CD4-positive, alpha-beta T cell treated with Interleukin-2 at 100 ng/mL for 4 hours (primary cell): ENCODE measurements at regions not wholly inside any gene's neighbourhood (a gene's known extent, or its start where the extent isn't known, plus 50 kb on each side); places are given as distances from the start of the nearest gene placed in this dataset.
A peak's percentile ranks its signal among the peaks of the same experiment; 100 is the strongest.
"Not testable (repeated sequence)": the region's sequence is repeated elsewhere in the genome, so short reads cannot be mapped to it uniquely, and the experiment has no call there.

Experiments used
- DNase-seq: peaks from one replicate; pipeline ENCODE4 v3.0.0-alpha.2; 2020; ENCODE audit warnings: low spot score

DNA sequence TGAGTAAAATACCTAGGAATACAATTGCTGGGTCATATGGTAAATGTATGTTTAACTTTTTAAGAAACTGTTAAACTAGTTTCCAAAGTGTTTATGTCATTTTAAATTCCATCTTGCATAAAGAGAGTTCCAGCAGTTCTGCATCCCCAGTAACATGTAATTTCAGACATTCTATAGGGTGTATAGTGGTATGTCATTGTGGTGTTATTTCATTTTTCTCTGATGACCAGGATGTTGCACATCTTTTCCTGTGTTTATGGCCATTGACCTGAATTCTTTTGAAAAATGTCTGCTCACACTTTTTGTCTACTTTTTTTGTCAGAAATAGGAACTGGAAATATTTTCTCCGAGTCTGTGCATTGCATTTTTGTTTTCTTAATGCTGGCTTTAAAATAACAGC is 128.9 kb downstream of the TMEM200A start:
- no peak for DNase-seq

DNA sequence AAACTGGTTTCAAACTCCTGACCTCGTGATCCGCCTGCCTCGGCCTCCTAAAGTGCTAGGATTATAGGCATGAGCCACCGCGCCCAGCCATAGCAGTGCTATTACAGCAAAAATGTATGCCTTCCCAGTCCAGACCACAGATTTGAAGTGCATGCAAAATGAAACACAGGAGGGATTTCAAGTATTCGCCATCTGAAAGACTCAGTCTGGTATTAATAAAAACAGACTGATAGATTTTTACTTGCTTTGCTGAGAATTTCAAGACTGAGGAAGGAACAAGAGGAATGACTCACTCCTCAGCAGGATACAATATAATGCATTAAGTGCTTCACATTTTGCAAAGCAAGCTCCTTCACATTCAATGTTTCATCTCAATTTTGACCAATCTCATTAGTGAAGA is 134.9 kb downstream of the TMEM200A start:
- no peak for DNase-seq

GRCh38 chr6:130503146-130503545 is 137.3 kb downstream of the TMEM200A start:
- no peak for DNase-seq

DNA sequence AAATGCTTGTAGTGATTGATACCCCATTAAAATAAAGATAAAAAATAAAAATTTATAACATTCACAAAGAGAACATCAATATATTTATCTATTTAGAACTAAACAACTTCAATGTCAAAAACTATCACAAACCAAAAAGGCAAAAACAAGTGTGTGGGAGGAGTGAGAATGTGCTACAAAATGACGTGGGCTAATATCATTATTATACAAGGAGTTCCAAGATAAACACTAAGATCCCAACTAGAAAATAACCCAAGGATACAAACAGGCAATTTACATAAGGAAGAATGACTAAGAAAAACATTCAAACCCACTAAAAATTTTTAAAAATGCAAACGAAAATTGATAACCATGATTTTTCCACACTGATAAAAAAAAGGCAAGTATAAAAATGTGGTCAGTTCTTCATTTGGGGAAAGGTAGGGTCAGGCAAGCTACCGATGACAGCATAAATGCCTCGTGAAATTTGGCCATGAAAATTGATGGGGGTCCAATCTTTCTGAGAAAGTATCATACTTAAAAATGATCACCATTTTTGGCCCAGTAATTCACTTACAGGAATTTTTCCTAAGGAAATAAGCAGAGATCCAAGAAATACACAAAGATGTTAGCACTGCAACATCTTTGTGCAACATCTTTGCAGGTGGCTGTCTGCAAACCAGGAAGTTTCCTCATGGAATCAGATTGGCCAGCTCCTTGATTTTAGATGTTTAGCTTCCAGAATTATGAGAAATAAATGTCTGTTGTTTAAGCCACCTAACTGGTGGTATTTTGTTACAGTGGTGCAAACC is 140.2 kb downstream of the TMEM200A start:
- no peak for DNase-seq

GRCh38 chr6:130507005-130507665 is 141.3 kb downstream of the TMEM200A start:
- not testable (repeated sequence) for DNase-seq

DNA sequence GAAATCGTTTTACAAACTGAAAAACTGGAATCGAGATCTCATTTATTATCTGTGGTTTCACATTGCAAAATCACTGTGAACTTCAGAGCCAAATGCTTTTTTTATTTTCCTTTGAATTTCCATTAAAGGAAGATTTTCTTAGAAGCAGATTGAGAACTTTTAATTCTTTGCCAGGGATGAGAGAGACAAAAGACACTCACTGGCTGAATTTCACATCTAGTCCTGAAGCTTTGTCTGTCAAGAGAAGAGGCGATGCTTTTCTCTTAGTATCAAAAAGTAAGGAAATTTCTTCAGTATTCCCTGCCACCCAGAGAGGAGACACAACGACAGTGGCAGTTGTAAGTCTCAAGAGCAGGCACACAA is 141.8 kb downstream of the TMEM200A start:
- DNase-seq = no peak

DNA sequence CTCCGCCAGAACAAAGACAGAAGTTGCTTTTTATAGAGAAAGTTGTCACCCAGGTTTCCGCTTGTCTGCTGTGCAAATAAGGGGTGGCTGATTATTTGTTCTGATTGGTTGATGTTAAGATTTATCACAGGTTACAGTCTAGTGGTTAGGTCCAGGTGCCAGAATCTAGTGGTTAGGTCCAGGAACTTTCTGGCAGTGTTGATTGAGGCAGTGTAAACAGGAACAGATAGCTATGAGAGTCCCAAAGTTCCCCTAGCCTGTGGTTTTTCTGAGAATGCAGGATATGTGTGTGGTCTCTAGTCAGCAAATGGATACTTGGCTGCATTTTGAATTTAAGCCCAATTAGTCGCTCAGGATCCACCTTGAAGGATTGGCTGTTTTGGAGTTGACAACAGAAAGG is 148.0 kb downstream of the TMEM200A start:
- DNase-seq = peak; percentile 93

GRCh38 chr6:130514712-130515111 is 148.9 kb downstream of the TMEM200A start:
- DNase-seq = no peak

- DNase-seq = no peak
Measured at GRCh38 chr6:130515306-130515705, 149.5 kb downstream of the TMEM200A start.

DNA sequence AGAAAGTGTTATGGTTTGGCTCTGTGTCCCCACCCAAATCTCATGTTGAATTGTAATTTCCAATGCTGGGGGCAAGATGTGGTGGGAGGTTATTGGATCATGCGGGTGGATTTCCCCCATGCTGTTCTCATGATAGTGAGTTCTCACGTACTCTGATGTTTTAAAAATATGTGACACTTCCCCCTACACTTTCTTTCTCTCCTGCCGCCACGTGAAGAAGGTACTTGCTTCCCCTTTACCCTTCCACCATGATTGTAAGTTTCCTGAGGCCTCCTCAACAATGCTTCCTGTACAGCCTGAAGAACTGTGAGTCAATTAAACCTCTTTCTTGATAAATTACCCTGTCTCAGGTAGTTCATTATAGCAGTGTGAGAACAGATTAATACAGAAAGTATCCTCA is 150.8 kb downstream of the TMEM200A start:
- no peak for DNase-seq

DNA sequence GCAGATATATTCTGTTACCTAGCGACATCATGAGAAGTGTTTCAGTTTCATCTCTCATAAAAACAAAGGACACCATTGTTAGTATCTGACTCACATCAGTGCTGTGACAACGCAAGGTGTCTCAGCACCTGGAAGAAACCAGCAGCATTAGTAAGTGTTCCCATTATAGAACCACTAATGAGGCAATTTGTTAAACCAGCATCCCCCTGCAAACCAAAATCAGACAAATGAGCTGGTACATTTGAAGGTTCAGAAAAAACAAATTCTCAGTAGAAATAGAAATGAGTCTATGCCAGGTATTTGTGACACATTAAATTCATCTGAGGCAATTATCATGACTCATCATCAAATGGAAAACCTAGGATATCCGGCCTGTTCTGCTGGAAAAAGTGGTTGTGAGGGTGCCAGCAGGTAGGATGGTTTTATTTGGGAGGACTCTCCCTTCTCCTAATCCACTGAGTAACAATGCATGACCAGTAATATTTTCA is 151.7 kb downstream of the TMEM200A start:
- DNase-seq = peak; percentile 83

- no peak for DNase-seq
Measured at GRCh38 chr6:130518588-130518987, 152.8 kb downstream of the TMEM200A start.

- DNase-seq = no peak
Measured at GRCh38 chr6:130520221-130520620, 154.4 kb downstream of the TMEM200A start.

DNA sequence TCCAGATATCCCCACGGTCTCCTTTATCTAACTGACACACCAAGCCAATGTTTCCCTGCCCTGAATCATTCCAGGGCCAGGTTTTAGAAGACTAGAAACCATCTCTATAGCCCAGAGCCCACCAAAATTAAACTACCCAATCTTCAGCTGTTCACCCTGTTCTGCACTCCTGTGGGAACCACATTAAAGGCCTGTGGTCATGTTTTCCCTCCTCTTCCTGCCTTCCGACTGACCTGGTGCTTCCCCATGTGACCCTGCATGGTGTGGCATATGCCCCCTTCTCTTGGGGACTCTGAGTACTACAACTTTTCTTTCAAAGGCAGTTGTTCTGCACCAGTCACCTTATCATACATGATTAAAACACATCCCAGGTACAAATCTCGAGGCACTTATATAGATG is 155.0 kb downstream of the TMEM200A start:
- no peak for DNase-seq

DNA sequence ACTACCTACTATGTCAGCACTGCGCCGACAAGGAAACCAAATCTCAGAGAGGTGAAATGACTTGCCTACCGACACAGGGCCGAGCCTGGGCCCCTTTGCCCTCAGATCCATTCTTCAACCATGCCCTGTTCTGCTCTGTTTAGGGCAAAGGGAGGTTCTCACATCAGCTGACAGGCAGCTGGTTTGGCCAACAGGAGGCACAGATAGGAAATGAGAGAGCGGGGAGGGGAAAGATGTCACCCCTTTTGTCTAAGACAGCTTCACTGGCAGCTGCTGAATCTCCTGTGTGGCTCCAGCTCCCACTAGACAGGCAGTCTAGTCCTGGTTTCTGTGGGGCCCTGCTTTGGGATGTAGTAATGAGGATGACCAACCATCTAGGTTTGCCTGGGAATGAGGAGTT is 158.7 kb downstream of the TMEM200A start:
- DNase-seq = no peak

DNA sequence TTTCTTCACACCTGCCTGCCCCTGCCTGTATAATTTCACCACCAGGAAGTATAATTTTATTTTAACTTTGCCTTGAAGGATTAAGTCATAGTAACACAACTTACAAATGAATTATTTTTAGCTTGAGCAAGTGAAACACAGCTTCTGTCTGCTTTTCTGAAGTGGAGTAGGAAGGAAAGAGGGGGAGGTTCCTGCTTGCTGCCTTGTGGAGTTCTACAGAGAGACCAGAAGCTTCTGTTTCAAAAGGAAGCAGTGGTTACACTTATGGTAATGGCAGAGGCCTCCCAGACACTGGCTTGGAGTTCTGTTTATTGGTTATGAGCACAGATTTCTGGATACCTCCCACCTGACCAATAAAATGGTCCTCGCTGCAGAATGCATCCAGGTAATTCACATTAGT is 159.6 kb downstream of the TMEM200A start:
- DNase-seq = no peak

DNA sequence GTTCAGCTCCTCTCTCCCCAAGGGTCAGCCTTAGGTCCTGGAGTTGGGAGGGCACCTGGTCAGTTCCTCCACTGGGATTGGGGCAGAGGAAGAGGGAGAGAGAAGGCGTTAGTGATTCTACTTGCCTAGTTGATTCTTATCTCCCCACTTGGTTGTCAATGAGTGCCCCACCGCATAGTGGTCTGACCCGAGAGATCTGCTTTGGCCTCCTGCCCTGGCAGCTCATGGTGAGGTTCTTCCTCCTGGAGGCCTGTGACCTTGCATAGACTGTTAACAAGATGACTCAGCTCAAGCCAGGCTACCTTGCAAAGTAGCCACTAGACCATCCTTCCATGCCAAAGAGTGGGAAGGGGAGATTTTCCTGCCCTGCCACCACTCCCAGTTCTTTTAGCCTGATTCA is 160.6 kb downstream of the TMEM200A start:
- no peak for DNase-seq

GRCh38 chr6:130527173-130527572 is 161.4 kb downstream of the TMEM200A start:
- DNase-seq = no peak

DNA sequence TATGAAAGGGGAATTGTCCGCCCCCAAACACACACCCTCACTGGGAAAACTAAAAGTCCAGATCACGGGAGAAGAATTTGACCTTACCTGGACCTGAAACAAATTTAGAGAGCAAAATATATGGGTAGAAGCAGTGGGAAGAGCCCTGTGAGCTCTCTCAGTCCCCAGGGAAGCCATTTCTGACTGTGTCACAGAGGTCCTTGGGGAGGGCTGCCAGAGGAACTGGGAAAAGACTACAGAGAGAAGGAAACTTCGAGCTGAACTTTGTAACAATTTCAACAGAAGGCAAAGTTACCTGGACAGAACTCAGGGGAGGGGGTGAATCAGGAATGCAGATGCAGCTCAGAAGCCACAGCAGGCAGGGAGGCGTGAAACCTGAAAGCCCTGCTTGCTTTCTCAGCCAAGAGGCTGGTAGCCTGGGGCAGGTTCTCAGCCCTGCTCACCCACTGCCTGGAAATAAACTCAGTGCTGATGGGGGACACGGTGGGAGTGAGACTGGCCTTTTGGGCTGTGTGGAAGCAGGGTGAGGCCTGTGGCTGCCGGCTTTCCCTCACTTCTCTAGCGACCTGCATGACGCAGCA is 163.8 kb downstream of the TMEM200A start:
- no peak for DNase-seq

DNA sequence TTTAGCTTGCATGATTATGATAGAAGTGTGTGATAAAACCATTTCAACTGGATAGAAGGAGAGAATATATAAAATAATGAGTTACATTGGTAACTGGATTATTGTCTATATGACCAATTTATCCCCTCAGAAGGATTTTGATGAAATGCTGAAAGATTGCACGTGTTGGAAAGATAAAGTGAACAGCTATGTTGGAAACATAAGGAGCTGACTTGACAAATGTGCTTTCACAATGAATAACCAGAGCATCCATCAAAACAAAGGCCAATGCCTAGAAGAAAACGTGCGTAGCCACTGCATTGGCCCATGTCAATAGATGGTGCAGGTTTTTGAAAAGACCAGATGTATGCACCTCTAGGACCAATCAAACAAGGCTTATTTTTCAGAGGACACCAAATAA is 168.8 kb downstream of the TMEM200A start:
- DNase-seq = no peak

DNA sequence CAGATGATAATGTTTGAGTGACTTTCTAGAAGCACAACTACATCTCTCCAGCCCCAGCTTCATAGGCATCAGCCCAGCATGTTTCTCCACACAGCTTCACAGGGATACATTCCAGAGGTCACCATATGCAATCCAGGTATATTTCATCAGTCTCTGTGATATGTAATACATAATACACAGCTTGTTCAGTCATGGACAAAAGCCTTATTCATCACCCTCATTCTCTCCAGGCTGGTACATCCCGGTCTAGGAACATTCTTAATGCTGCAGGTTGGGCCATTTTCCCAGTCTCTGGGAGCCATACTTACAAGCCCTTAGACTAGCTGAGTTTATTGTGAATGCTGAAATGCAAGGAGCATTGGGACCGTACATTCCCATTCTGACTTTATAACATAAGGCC is 169.4 kb downstream of the TMEM200A start:
- no peak for DNase-seq

DNA sequence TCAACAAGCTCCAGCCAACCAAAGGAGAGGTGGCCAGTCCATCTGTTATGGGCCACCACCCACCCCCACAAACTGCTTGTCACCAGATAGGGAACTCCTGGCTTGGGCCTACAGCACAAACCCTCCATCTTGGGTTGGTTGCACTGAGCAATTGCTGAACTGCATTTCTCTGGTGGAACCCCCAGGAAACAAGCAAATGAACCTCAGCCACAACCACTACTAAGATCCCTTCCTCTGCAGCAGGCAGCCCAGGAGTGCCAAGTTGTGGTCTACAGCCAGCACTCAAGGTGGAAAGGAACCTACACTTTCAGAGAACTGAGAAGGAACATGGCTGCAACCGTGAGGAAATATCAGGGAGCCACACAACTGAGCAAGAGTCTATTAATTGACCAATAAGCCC is 171.6 kb downstream of the TMEM200A start:
- DNase-seq = no peak

DNA sequence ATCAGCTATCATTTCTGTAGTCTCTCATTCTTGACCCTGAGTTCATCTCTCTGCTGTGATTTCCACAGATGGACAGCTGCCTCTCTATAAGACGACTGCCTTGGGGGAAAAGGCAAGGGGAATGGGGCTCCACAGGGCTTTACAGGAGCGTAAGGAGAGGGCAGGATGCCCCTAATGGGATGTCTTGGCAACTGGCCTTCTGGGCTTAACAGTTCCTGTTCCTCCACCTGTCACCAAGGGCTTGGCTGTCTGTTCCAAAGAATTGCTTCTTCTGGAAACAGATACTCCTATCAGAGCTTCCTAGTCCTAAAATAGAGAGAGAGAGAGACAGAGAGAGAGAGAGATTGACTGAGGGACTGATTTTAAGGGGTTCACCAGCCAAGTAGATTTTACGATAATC is 181.9 kb downstream of the TMEM200A start:
- DNase-seq = no peak
